ENCODE measurements at regions not wholly inside any gene's neighbourhood (a gene's known extent, or its start where the extent isn't known, plus 50 kb on each side); places are given as distances from the start of the nearest gene placed in this dataset.

GRCh38 chr5:29800752-29801151, 1392.7 kb upstream of the CDH6 start:
- no peak for DNase-seq (ENCODE audit: low read depth)
- no peak for TF ChIP-seq CTCF (IDR thresholded peaks at IDR 0.05; ENCODE audit: insufficient read depth, low read depth, low read length, missing control alignments)
- H3K4me3 ChIP-seq (ENCODE audit: low read length): no peak overlapping the region

GRCh38 chr5:29796013-29796412, 1397.5 kb upstream of the CDH6 start:
- H3K4me3 ChIP-seq (ENCODE audit: low read length): no peak overlapping the region
- DNase-seq (ENCODE audit: low read depth): no peak
- TF ChIP-seq CTCF (IDR thresholded peaks at IDR 0.05; ENCODE audit: insufficient read depth, low read depth, low read length, missing control alignments): no peak

- TF ChIP-seq CTCF (IDR thresholded peaks at IDR 0.05; ENCODE audit: insufficient read depth, low read depth, low read length, missing control alignments): no peak
- no peak for DNase-seq (ENCODE audit: low read depth)
- no peak overlapping the region for H3K4me3 ChIP-seq (ENCODE audit: low read length)
Measured at GRCh38 chr5:29795096-29795652, 1398.3 kb upstream of the CDH6 start.

GRCh38 chr5:29794141-29794787, 1399.2 kb upstream of the CDH6 start:
- TF ChIP-seq CTCF (IDR thresholded peaks at IDR 0.05; ENCODE audit: insufficient read depth, low read depth, low read length, missing control alignments): no peak
- DNase-seq (ENCODE audit: low read depth): no peak
- H3K4me3 ChIP-seq (ENCODE audit: low read length): no peak overlapping the region

GRCh38 chr5:29790281-29790680, 1403.2 kb upstream of the CDH6 start:
- TF ChIP-seq CTCF (IDR thresholded peaks at IDR 0.05; ENCODE audit: insufficient read depth, low read depth, low read length, missing control alignments): no peak
- H3K4me3 ChIP-seq (ENCODE audit: low read length): no peak overlapping the region
- no peak for DNase-seq (ENCODE audit: low read depth)

- DNase-seq (ENCODE audit: low read depth): no peak
- TF ChIP-seq CTCF (IDR thresholded peaks at IDR 0.05; ENCODE audit: insufficient read depth, low read depth, low read length, missing control alignments): no peak
- no peak overlapping the region for H3K4me3 ChIP-seq (ENCODE audit: low read length)
Measured at GRCh38 chr5:29780401-29780800, 1413.1 kb upstream of the CDH6 start.

- no peak overlapping the region for H3K4me3 ChIP-seq (ENCODE audit: low read length)
- no peak for DNase-seq (ENCODE audit: low read depth)
- TF ChIP-seq CTCF (IDR thresholded peaks at IDR 0.05; ENCODE audit: insufficient read depth, low read depth, low read length, missing control alignments): no peak
Measured at GRCh38 chr5:29779141-29779540, 1414.3 kb upstream of the CDH6 start.

All from epithelial cell of esophagus (primary cell).